NCI-H2227 (cell line): ENCODE measurements at regions not wholly inside any gene's neighbourhood (a gene's known extent, or its start where the extent isn't known, plus 50 kb on each side); places are given as distances from the start of the nearest gene placed in this dataset.
"Not testable (repeated sequence)": the region's sequence is repeated elsewhere in the genome, so short reads cannot be mapped to it uniquely, and the experiment has no call there.

Source experiments
- DNase-seq: peaks from one replicate; lab custom pipeline; 2025; ENCODE audit not compliant: unreplicated experiment; lab: John Stamatoyannopoulos, UW

- no peak for DNase-seq
These were observed 135.6 kb upstream of the LYZL2 start for GRCh38 chr10:30765022-30765615.

- no peak for DNase-seq
These were observed 134.4 kb upstream of the LYZL2 start for GRCh38 chr10:30763918-30764317.

DNA sequence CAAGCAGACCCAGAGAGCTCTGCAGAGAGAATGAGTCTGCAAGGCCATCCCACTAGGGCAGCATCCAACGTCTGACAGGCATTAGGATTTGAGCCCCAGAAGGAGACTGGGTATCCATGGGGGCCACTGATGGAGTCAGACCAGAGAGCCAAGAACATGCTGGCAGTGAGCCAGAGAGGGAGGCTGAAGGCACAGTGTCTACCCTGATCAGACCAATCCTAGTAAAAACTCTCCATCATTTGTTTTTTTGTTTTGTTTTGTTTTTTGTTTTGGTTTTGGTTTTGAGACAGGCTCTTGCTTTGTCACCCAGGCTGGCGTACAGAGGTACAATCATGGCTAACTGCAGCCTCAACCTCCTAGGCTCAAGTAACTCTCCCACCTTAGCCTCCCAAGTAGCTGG, 133.1 kb upstream of the LYZL2 start:
- no peak for DNase-seq

DNA sequence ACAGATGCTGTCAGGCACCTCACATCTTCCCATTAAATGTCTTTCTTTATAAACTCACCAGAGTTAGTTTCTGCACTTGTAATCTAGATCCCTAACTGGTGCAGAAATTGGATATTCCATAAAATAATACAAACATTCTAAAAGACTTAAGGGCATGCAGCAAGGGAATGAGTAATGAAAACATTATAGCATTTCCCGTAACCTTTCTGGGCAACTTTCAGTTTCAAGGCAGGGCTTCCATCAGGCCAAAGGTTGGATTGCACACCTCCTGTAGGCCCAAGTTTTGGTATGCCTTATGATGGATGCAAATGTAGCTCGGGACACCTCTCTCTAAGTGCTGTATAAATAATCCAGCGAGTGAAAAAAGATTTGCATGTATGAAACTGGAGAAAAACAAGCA, 129.9 kb upstream of the LYZL2 start:
- DNase-seq = no peak

- DNase-seq = no peak
These were observed 128.8 kb upstream of the LYZL2 start for GRCh38 chr10:30758338-30758737.

- no peak for DNase-seq
These were observed 127.3 kb upstream of the LYZL2 start for GRCh38 chr10:30756896-30757295.

DNA sequence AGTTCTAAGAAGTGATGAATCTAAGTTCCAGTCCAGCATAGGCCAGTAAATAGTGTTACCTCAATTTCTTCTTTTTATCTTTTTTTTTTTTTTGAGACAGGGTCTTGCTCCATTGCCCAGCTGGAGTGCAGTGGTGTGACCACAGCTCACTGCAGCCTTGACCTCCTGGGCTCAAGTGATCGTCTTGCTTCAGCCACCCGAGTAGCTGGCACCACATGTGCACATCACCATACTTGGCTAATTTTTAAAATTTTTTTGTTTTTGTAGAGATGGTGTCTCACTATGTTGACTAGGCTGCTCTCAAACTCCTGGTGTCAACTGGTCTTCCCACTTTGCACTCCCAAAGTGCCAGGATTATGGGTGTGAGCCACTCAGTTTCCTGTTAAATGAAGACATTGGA, 126.6 kb upstream of the LYZL2 start:
- DNase-seq = no peak

GRCh38 chr10:30755441-30755953, 125.9 kb upstream of the LYZL2 start:
- no peak for DNase-seq

DNA sequence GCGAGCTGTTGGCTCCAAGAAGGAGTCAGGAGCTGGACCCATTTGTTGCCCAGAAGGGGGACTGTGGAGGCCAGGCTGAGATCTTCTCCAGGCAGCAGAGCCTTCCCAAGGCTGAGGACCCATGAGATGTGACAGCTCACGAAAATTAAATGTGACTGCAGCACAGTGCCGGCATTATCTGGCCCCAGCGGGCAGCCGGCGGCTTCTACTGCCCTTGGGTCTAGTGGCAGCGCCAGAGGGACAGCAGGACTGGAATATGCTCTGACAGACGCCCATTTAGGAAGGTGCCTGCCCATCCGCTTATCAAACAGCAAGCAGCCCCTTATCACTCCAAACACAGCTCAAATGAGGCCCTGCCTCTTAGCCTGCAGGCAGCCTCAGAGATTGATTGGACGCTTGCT, 122.9 kb upstream of the LYZL2 start:
- no peak for DNase-seq

- DNase-seq = no peak
These were observed 122.3 kb upstream of the LYZL2 start for GRCh38 chr10:30751678-30752331.

DNA sequence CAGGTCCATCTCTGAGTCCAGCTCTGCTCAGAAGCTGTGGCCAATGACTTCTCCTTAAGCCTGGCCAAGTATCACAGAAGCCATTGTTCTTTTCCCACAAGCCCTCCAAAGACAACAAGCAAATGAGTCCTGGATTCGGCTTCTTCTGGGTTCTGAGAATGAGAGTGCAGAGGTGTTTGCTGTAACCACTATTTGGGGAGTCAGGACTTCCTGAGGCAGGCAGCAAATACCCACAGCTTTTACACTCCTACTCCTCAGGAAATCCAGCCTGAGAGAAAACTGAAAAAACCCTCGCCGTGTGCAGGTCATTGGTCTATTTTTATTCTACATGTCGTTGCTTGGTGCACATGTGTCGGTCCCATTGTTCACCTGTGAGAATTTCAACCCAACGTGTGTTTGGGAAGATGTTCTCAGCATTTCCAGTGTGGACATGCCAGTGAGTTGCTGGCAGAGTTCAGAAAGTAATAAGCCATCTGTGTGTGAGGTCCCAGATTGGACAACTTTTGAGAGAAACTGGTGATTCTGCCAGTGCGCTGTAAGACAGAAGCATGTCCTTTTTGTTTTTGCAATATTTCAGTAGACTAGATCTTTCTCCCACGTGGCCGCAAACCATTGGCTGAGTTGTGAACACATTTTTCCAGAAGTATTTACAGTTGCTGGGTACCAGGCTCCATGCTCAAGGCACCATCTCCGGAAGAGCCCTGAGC, 121.6 kb upstream of the LYZL2 start:
- DNase-seq = no peak

- DNase-seq = no peak
These were observed 119.8 kb upstream of the LYZL2 start for GRCh38 chr10:30749385-30749784.

DNA sequence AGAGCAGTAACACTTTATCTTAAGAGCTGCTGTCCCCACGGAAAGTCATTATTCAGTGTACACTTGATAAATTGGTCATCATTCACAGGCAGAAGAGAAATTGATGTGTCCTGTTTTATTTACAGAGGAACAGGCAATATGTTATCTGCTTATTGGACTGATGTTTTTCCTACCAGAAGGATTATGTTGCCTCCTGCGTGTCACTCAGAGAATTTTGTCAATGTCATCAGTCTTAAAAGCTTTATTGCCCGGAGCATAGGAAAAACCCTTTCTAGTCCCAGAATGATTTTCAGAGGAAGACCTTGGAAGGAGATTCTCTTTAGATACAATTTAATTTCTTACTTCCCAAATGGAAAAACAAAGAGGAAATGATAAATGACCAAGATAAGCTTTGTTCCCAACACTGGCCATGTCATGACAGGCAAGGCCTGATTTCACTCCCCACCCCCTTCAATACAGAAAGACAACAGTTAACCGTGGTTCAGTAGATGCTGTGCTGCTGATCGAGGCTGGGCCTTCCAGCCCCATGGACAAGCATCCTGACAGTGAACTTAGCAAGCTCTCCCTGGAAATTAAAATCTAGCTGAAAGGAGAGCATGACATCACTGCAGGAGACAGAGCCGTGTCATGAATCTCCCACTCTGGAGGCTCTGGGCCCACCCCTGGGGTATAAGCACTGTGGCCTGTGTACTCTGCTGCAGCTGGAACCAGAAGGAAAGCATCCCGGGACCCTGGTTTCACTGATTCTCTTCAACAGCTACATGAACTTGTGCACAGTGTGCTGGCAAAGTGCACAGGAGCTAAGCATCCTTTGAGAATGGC, 118.8 kb upstream of the LYZL2 start:
- no peak for DNase-seq

DNA sequence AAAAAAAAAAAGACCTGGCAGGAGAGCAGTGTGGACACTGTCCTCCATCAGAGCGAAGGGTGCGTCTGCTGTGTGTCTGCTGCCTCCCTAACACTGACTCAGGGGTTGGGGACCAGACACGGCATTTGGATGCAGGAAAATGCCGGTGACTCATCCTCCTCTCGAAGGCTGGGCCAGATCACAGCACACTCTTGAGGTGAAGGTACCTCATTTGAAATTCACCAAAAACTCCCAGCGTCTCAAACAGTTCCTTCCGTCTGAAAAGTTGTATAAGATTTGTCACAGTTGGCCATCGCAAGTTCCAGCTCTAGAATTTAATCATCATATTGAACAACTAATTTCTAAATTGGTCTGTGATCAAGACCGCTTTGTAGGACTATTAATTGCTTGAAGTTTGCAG, 118.1 kb upstream of the LYZL2 start:
- DNase-seq = no peak

DNA sequence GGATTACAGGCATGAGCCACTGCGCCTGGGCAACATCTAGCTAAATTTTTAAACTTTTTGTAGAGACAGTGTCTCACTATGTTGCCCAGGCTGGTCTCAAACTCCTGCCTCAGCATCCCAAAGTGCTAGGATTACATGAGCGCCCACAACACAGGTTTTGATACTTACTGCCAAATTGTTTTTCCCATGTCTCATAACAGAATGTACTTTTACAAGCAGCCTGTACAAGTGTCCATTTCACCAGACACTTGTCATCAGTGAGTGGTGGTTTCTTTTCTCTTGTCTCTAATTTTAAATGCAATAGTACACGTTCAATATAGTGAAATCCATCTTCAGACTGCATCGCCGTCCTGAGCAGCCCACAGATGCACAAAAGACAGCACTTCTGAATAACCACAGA, 116.4 kb upstream of the LYZL2 start:
- DNase-seq = no peak

DNA sequence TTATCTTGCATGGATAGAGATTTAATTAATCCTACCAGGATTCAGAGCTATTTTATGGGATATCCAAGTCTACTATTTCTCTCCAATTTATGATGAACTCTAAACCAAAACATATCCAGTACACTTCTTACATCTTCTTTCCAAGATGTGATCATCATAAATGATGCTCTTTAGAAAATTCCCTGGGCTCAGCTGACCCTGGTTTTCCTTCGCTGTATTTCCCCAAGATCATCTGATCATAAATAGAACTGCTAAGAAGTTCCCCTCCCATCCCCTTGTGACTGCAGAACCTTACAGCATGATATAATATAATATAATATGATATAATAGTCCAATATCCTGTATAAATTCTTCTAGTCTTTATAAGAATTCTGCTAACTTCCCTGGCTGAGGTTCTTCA, 114.6 kb upstream of the LYZL2 start:
- DNase-seq = no peak

GRCh38 chr10:30743586-30743985, 114.0 kb upstream of the LYZL2 start:
- no peak for DNase-seq

- no peak for DNase-seq
These were observed 112.9 kb upstream of the LYZL2 start for GRCh38 chr10:30742471-30742870.

GRCh38 chr10:30740774-30741173, 111.2 kb upstream of the LYZL2 start:
- DNase-seq = not testable (repeated sequence)

DNA sequence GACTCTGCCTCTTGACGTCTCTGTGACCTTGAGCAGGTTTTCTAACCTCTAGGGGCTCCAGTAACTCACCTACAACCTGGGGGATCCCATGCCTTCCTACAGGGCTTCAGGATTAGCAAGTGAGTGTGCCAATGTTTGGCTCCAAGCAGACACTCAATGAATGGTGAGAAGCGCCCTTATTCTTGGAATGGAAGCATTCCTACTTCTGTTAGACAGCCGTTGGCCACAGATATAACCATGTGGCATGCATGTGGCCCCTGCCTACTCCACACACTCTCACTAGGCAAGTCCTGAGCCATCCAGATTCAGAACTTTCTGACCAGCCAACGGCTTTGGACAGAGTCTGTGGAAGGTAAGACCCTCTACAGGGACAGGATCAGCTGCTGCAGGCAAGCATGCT, 108.9 kb upstream of the LYZL2 start:
- DNase-seq = no peak

- DNase-seq = no peak
These were observed 108.4 kb upstream of the LYZL2 start for GRCh38 chr10:30737931-30738391.
